ENCODE measurements at regions not wholly inside any gene's neighbourhood (a gene's known extent, or its start where the extent isn't known, plus 50 kb on each side); places are given as distances from the start of the nearest gene placed in this dataset.

GRCh38 chr20:40154514-40154913, 534.5 kb downstream of the MAFB start (continued):
- no peak for TF ChIP-seq ZNF462 (CRISPR knock-in tag; IDR thresholded peaks at IDR 0.05)

- H3K36me3 Mint-ChIP-seq (ENCODE audit: low read depth) = peaks cover 12% of the 10 kb centered on the region; the same call in 2 of the 3 replicates
- H3K9me2 ChIP-seq (ENCODE audit: insufficient read depth) = peaks cover 8% of the 10 kb centered on the region; the same call in 1 of the 2 replicates
- no peak overlapping the region for H3K27ac ChIP-seq (ENCODE audit: low read depth)
- no peak for TF ChIP-seq JUNB (IDR thresholded peaks at IDR 0.05; ENCODE audit: unreplicated experiment)
- no peak for TF ChIP-seq REST (IDR thresholded peaks at IDR 0.05; ENCODE audit: unreplicated experiment)
- peaks cover 5% of the 10 kb centered on the region; the same call in 1 of the 3 replicates for H3K4me1 Mint-ChIP-seq
- no peak overlapping the region for H2AFZ ChIP-seq
- H3K36me3 ChIP-seq (ENCODE audit: insufficient read depth) = peaks cover 4% of the 10 kb centered on the region; the same call in 1 of the 2 replicates
- peaks cover 6% of the 10 kb centered on the region for H3K27me3 Mint-ChIP-seq (ENCODE audit: insufficient read depth, low read depth, poor library complexity)
- no peak overlapping the region for H3K4me3 Mint-ChIP-seq
- peaks cover 4% of the 10 kb centered on the region; the same call in 1 of the 3 replicates for H3K9me3 Mint-ChIP-seq
- no peaks in the 10 kb centered on the region for H3K4me1 ChIP-seq (ENCODE audit: insufficient read depth)
- no peak overlapping the region for H3K27ac Mint-ChIP-seq
- H3F3A ChIP-seq (replicated peaks; ENCODE audit: low read depth) = no peaks in the 10 kb centered on the region
- no peaks in the 10 kb centered on the region; the same call in 1 of the 2 replicates for H4K20me1 ChIP-seq (replicated peaks; ENCODE audit: insufficient read depth)
- no peak for DNase-seq (ENCODE audit: low spot score)
- no peaks in the 10 kb centered on the region for H3K79me2 ChIP-seq (replicated peaks; ENCODE audit: insufficient read depth)
- no peak overlapping the region for H3K4me3 ChIP-seq
- no peak overlapping the region for H3K4me2 ChIP-seq
- H3K27me3 ChIP-seq (ENCODE audit: insufficient read depth) = no peaks in the 10 kb centered on the region
- no peak for ATAC-seq
Measured at GRCh38 chr20:40148886-40149285, 540.1 kb downstream of the MAFB start.
